ENCODE measurements at regions not wholly inside any gene's neighbourhood (a gene's known extent, or its start where the extent isn't known, plus 50 kb on each side); places are given as distances from the start of the nearest gene placed in this dataset.
A peak's percentile ranks its signal among the peaks of the same experiment; 100 is the strongest.

- H2BK15ac ChIP-seq (ENCODE audit: low read depth, poor library complexity, severe bottlenecking) = peak overlapping the region; percentile 38
- no peaks in the 10 kb centered on the region for H3K9me3 ChIP-seq (ENCODE audit: control insufficient read depth, low read length)
- WGBS = 20% methylated on average over 22 of the region's 26 CpGs
- H3K4me1 ChIP-seq (ENCODE audit: control insufficient read depth, insufficient read depth, low read depth, low read length) = peaks cover 19% of the 10 kb centered on the region
- DNase-seq = peak; percentile 77
- H3K18ac ChIP-seq (ENCODE audit: low read depth in 1 of 2, low read length in 2 of 2) = peak overlapping the region; percentile 24 to 89
- H3K27ac ChIP-seq (ENCODE audit: low read length, poor library complexity, severe bottlenecking) = no peak overlapping the region
- H2BK5ac ChIP-seq (ENCODE audit: low read depth, low read length, poor library complexity, severe bottlenecking) = no peak overlapping the region
- peak overlapping the region in 1 of 2 experiments; percentile 37 for H3K4me3 ChIP-seq (ENCODE audit: insufficient read depth in 1 of 2, low read depth in 1 of 2, low read length in 2 of 2)
- H3K9ac ChIP-seq (ENCODE audit: low read length) = peak overlapping the region; percentile 86
- peak overlapping the region; percentile 83 for H2AFZ ChIP-seq (ENCODE audit: low read depth, low read length)
- no peak overlapping the region for H3K14ac ChIP-seq (ENCODE audit: low read length in 2 of 2)
- peak overlapping the region; percentile 19 for H4K91ac ChIP-seq (ENCODE audit: low read length)
- H3K79me1 ChIP-seq (replicated peaks; ENCODE audit: low read length, poor library complexity, severe bottlenecking) = peaks cover 4% of the 10 kb centered on the region
- peak overlapping the region; percentile 24 to 62 for H3K4ac ChIP-seq (ENCODE audit: low read depth in 1 of 2, low read length in 2 of 2)
- H4K8ac ChIP-seq (ENCODE audit: low read length) = peak overlapping the region; percentile 95
- H2AK5ac ChIP-seq (ENCODE audit: low read length, severe bottlenecking) = no peak overlapping the region
- peak overlapping the region; percentile 74 for H2BK120ac ChIP-seq (ENCODE audit: low read depth, low read length)
- peak overlapping the region; percentile 17 for H3K4me2 ChIP-seq (ENCODE audit: low read length, poor library complexity, severe bottlenecking)
- H3K23ac ChIP-seq (ENCODE audit: low read length in 2 of 2) = no peak overlapping the region
- peak overlapping the region; percentile 7 to 89 for H2BK12ac ChIP-seq (ENCODE audit: low read length in 2 of 2)
- no peaks in the 10 kb centered on the region for H3K27me3 ChIP-seq (ENCODE audit: control insufficient read depth in 1 of 2, insufficient read depth in 1 of 2, low read length in 2 of 2)
- no peaks in the 10 kb centered on the region for H3K36me3 ChIP-seq (ENCODE audit: control insufficient read depth in 1 of 2, insufficient read depth in 2 of 2, low read depth in 1 of 2, low read length in 2 of 2)
Observed at GRCh38 chr15:101121511-101122090, 130.2 kb downstream of the CHSY1 start.

- Histone ChIP-seq H2BK15ac (ENCODE audit: low read depth, poor library complexity, severe bottlenecking) (peak overlapping the region; percentile 29), H4K8ac (ENCODE audit: low read length) (peak overlapping the region; percentile 59), H3K9ac (ENCODE audit: low read length) (peak overlapping the region; percentile 86), H2AFZ (ENCODE audit: low read depth, low read length) (no peak overlapping the region), H3K36me3 (ENCODE audit: control insufficient read depth in 1 of 2, insufficient read depth in 2 of 2, low read depth in 1 of 2, low read length in 2 of 2) (no peaks in the 10 kb centered on the region), H3K27me3 (ENCODE audit: control insufficient read depth in 1 of 2, insufficient read depth in 1 of 2, low read length in 2 of 2) (no peaks in the 10 kb centered on the region), H3K4me1 (ENCODE audit: control insufficient read depth, insufficient read depth, low read depth, low read length) (peaks cover 24% of the 10 kb centered on the region), H3K4me3 (ENCODE audit: insufficient read depth in 1 of 2, low read depth in 1 of 2, low read length in 2 of 2) (no peak overlapping the region), H3K27ac (ENCODE audit: low read length, poor library complexity, severe bottlenecking) (no peak overlapping the region), H2BK12ac (ENCODE audit: low read length in 2 of 2) (peak overlapping the region in 1 of 2 experiments; percentile 37), H3K23ac (ENCODE audit: low read length in 2 of 2) (peak overlapping the region in 1 of 2 experiments; percentile 27), H3K4me2 (ENCODE audit: low read length, poor library complexity, severe bottlenecking) (no peak overlapping the region), H3K79me1 (replicated peaks; ENCODE audit: low read length, poor library complexity, severe bottlenecking) (peaks cover 4% of the 10 kb centered on the region), H3K18ac (ENCODE audit: low read depth in 1 of 2, low read length in 2 of 2) (peak overlapping the region in 1 of 2 experiments; percentile 67), H3K14ac (ENCODE audit: low read length in 2 of 2) (peak overlapping the region in 1 of 2 experiments; percentile 67), H2BK120ac (ENCODE audit: low read depth, low read length) (peak overlapping the region; percentile 9), H4K91ac (ENCODE audit: low read length) (peak overlapping the region; percentile 19), H3K4ac (ENCODE audit: low read depth in 1 of 2, low read length in 2 of 2) (peak overlapping the region in 1 of 2 experiments; percentile 32), H3K9me3 (ENCODE audit: control insufficient read depth, low read length) (no peaks in the 10 kb centered on the region), H2BK5ac (ENCODE audit: low read depth, low read length, poor library complexity, severe bottlenecking) (no peak overlapping the region), H2AK5ac (ENCODE audit: low read length, severe bottlenecking) (peak overlapping the region; percentile 77)
- WGBS = 94% methylated on average over 19 of the region's 19 CpGs
- DNase-seq = no peak
Observed at GRCh38 chr15:101120987-101121386, 130.9 kb downstream of the CHSY1 start.

GRCh38 chr15:101120473-101120872 lies 131.4 kb downstream of the CHSY1 start:
- Histone ChIP-seq H3K36me3 (ENCODE audit: control insufficient read depth in 1 of 2, insufficient read depth in 2 of 2, low read depth in 1 of 2, low read length in 2 of 2) (no peaks in the 10 kb centered on the region), H3K27me3 (ENCODE audit: control insufficient read depth in 1 of 2, insufficient read depth in 1 of 2, low read length in 2 of 2) (no peaks in the 10 kb centered on the region), H2BK12ac (ENCODE audit: low read length in 2 of 2) (peak overlapping the region in 1 of 2 experiments; percentile 32), H3K23ac (ENCODE audit: low read length in 2 of 2) (no peak overlapping the region), H4K8ac (ENCODE audit: low read length) (no peak overlapping the region), H3K4me3 (ENCODE audit: insufficient read depth in 1 of 2, low read depth in 1 of 2, low read length in 2 of 2) (no peak overlapping the region), H4K91ac (ENCODE audit: low read length) (peak overlapping the region; percentile 19), H3K27ac (ENCODE audit: low read length, poor library complexity, severe bottlenecking) (no peak overlapping the region), H2AK5ac (ENCODE audit: low read length, severe bottlenecking) (peak overlapping the region; percentile 4), H3K4ac (ENCODE audit: low read depth in 1 of 2, low read length in 2 of 2) (peak overlapping the region in 1 of 2 experiments; percentile 32), H2BK120ac (ENCODE audit: low read depth, low read length) (peak overlapping the region; percentile 9), H3K4me2 (ENCODE audit: low read length, poor library complexity, severe bottlenecking) (no peak overlapping the region), H3K4me1 (ENCODE audit: control insufficient read depth, insufficient read depth, low read depth, low read length) (peaks cover 26% of the 10 kb centered on the region), H2AFZ (ENCODE audit: low read depth, low read length) (no peak overlapping the region), H3K9me3 (ENCODE audit: control insufficient read depth, low read length) (no peaks in the 10 kb centered on the region), H2BK15ac (ENCODE audit: low read depth, poor library complexity, severe bottlenecking) (peak overlapping the region; percentile 53), H3K14ac (ENCODE audit: low read length in 2 of 2) (no peak overlapping the region), H3K79me1 (replicated peaks; ENCODE audit: low read length, poor library complexity, severe bottlenecking) (peaks cover 4% of the 10 kb centered on the region), H3K9ac (ENCODE audit: low read length) (no peak overlapping the region), H2BK5ac (ENCODE audit: low read depth, low read length, poor library complexity, severe bottlenecking) (no peak overlapping the region), H3K18ac (ENCODE audit: low read depth in 1 of 2, low read length in 2 of 2) (peak overlapping the region in 1 of 2 experiments; percentile 67)
- 94% methylated on average over 6 of the region's 6 CpGs for WGBS
- DNase-seq = no peak
